Mesenchymal stem cell (in vitro differentiated cells and primary cell): ENCODE measurements at regions not wholly inside any gene's neighbourhood (a gene's known extent, or its start where the extent isn't known, plus 50 kb on each side); places are given as distances from the start of the nearest gene placed in this dataset.

Experiments
- DNase-seq: peaks from one replicate; pipeline ENCODE4 v3.0.0-alpha.2; 2013
- H2AFZ ChIP-seq: one replicate; pipeline ENCODE4 v1.6.1; 2013; ENCODE audit warnings: low read depth, mild to moderate bottlenecking, control low read depth, inconsistent platforms, low read length, moderate library complexity
- H2AK5ac ChIP-seq: 2 replicates; pipeline ENCODE4 v1.6.1; 2013; ENCODE audit warnings: low read length, moderate library complexity, mild to moderate bottlenecking, inconsistent platforms; ENCODE audit not compliant: severe bottlenecking
- H2BK120ac ChIP-seq: one replicate; pipeline ENCODE4 v1.6.1; 2013; ENCODE audit warnings: low read depth, mild to moderate bottlenecking, inconsistent platforms, low read length, moderate library complexity
- H2BK12ac ChIP-seq, 2 experiments: one replicate each; pipeline ENCODE4 v1.6.1; 2013; ENCODE audit warnings: inconsistent platforms in 2 of 2, low read length in 2 of 2, mild to moderate bottlenecking in 2 of 2, moderate library complexity in 2 of 2, control low read depth in 1 of 2
- H2BK15ac ChIP-seq: one replicate; pipeline ENCODE4 v1.6.1; 2013; ENCODE audit warnings: mild to moderate bottlenecking, low read depth, inconsistent platforms; ENCODE audit not compliant: poor library complexity, severe bottlenecking
- H2BK5ac ChIP-seq: 2 replicates; pipeline ENCODE4 v1.6.1; 2013; ENCODE audit warnings: low read depth, mild to moderate bottlenecking, low read length, control low read depth, inconsistent platforms; ENCODE audit not compliant: poor library complexity, severe bottlenecking
- H3K14ac ChIP-seq, 2 experiments: one replicate each; pipeline ENCODE4 v1.6.1; 2013; ENCODE audit warnings: inconsistent platforms in 2 of 2, low read length in 2 of 2, control low read depth in 1 of 2, mild to moderate bottlenecking in 1 of 2, moderate library complexity in 1 of 2
- H3K18ac ChIP-seq, 2 experiments: one replicate each; pipeline ENCODE4 v1.6.1; 2013; ENCODE audit warnings: inconsistent platforms in 2 of 2, low read length in 2 of 2, control low read depth in 1 of 2, low read depth in 1 of 2, mild to moderate bottlenecking in 1 of 2
- H3K23ac ChIP-seq, 2 experiments: one replicate each; pipeline ENCODE4 v1.6.1; 2013; ENCODE audit warnings: inconsistent platforms in 2 of 2, low read length in 2 of 2, mild to moderate bottlenecking in 2 of 2, moderate library complexity in 2 of 2, control low read depth in 1 of 2
- H3K27ac ChIP-seq: 2 replicates; pipeline ENCODE4 v1.5.1; 2013; ENCODE audit warnings: mild to moderate bottlenecking, moderate library complexity, low read length, control low read depth, inconsistent platforms; ENCODE audit not compliant: poor library complexity, severe bottlenecking
- H3K27me3 ChIP-seq, 2 experiments: 2 replicates each; pipeline versions ENCODE4 v1.6.1 to v1.7.0; 2013; ENCODE audit warnings: low read length in 2 of 2, mild to moderate bottlenecking in 2 of 2, moderate library complexity in 2 of 2, control low read depth in 1 of 2, inconsistent platforms in 1 of 2; ENCODE audit not compliant: control insufficient read depth in 1 of 2, insufficient read depth in 1 of 2
- H3K36me3 ChIP-seq, 2 experiments: 2 replicates each; pipeline versions ENCODE4 v1.6.1 to v1.7.0; 2013; ENCODE audit warnings: low read length in 2 of 2, control low read depth in 1 of 2, inconsistent platforms in 1 of 2, low read depth in 1 of 2, mild to moderate bottlenecking in 1 of 2; ENCODE audit not compliant: insufficient read depth in 2 of 2, control insufficient read depth in 1 of 2
- H3K4ac ChIP-seq, 2 experiments: one replicate each; pipeline ENCODE4 v1.6.1; 2013; ENCODE audit warnings: inconsistent platforms in 2 of 2, low read length in 2 of 2, mild to moderate bottlenecking in 2 of 2, moderate library complexity in 2 of 2, control low read depth in 1 of 2, low read depth in 1 of 2
- H3K4me1 ChIP-seq: 2 replicates; pipeline ENCODE4 v1.6.1; 2013; ENCODE audit warnings: low read depth, low read length, control low read depth; ENCODE audit not compliant: control insufficient read depth, insufficient read depth
- H3K4me2 ChIP-seq: 2 replicates; pipeline ENCODE4 v1.6.1; 2013; ENCODE audit warnings: low read length, mild to moderate bottlenecking, inconsistent platforms; ENCODE audit not compliant: poor library complexity, severe bottlenecking
- H3K4me3 ChIP-seq, 2 experiments: 2 replicates each; pipeline versions ENCODE4 v1.5.1 to v1.7.0; 2013; ENCODE audit warnings: low read length in 2 of 2, mild to moderate bottlenecking in 2 of 2, control low read depth in 1 of 2, low read depth in 1 of 2; ENCODE audit not compliant: insufficient read depth in 1 of 2
- H3K79me1 ChIP-seq: replicated peaks from 2 replicates; pipeline ENCODE4 v1.6.1; 2013; ENCODE audit warnings: mild to moderate bottlenecking, control low read depth, low read length, inconsistent platforms; ENCODE audit not compliant: poor library complexity, severe bottlenecking
- H3K9ac ChIP-seq: 2 replicates; pipeline ENCODE4 v1.7.0; 2013; ENCODE audit warnings: mild to moderate bottlenecking, low read length, moderate library complexity
- H3K9me3 ChIP-seq: 2 replicates; pipeline ENCODE4 v1.7.0; 2013; ENCODE audit warnings: mild to moderate bottlenecking, low read length; ENCODE audit not compliant: control insufficient read depth
- H4K8ac ChIP-seq: one replicate; pipeline ENCODE4 v1.6.1; 2013; ENCODE audit warnings: inconsistent platforms, mild to moderate bottlenecking, low read length, moderate library complexity
- H4K91ac ChIP-seq: one replicate; pipeline ENCODE4 v1.6.1; 2013; ENCODE audit warnings: mild to moderate bottlenecking, low read length, inconsistent platforms
- WGBS: methylation state at CpG from one replicate; pipeline ENCODE4 v1.1.7; 2013; ENCODE audit warnings: mixed read lengths; 5-methylcytosine and 5-hydroxymethylcytosine counted together

- Histone ChIP-seq H3K79me1 (no peaks in the 10 kb centered on the region), H3K4me3 (no peak overlapping the region), H3K27ac (no peak overlapping the region), H3K4ac (no peak overlapping the region), H4K8ac (no peak overlapping the region), H3K23ac (no peak overlapping the region), H2BK12ac (no peak overlapping the region), H2AFZ (no peak overlapping the region), H3K9me3 (no peaks in the 10 kb centered on the region), H3K9ac (no peak overlapping the region), H2BK5ac (no peak overlapping the region), H3K36me3 (no peaks in the 10 kb centered on the region), H3K4me1 (no peaks in the 10 kb centered on the region), H2BK15ac (no peak overlapping the region), H3K27me3 (no peaks in the 10 kb centered on the region), H4K91ac (no peak overlapping the region), H3K4me2 (no peak overlapping the region), H3K14ac (no peak overlapping the region), H3K18ac (no peak overlapping the region), H2AK5ac (no peak overlapping the region), H2BK120ac (no peak overlapping the region)
- DNase-seq: no peak
- 90% methylated on average over 3 of the region's 3 CpGs for WGBS
Measured at GRCh38 chr12:127005406-127005805, 1261.6 kb upstream of the TMEM132C start.

DNA sequence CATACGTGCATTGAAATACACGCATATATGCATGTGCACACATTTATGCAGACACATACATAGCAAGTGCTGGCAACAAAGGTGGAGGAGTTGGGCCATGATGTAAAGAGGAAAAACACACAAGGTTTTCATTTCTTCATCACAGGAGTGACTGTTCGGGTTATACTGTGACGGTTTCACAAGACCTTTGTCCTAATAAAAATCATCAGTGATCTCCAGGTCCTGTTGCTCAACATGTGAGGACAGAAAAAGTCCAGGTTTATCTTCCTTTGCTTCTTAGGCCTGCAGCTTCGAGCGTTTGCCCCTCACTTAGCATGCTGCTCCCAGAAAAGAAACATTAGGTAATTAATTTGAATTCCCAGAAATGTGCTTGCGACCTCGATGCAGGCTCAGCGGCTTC is 1260.0 kb upstream of the TMEM132C start:
- Histone ChIP-seq H2AK5ac (no peak overlapping the region), H2AFZ (no peak overlapping the region), H4K8ac (no peak overlapping the region), H3K9me3 (no peaks in the 10 kb centered on the region), H3K23ac (no peak overlapping the region), H3K4me1 (no peaks in the 10 kb centered on the region), H2BK15ac (no peak overlapping the region), H3K4ac (no peak overlapping the region), H2BK12ac (no peak overlapping the region), H3K9ac (no peak overlapping the region), H3K27ac (no peak overlapping the region), H3K4me3 (no peak overlapping the region), H3K18ac (no peak overlapping the region), H3K36me3 (no peaks in the 10 kb centered on the region), H3K79me1 (no peaks in the 10 kb centered on the region), H2BK5ac (no peak overlapping the region), H2BK120ac (no peak overlapping the region), H3K14ac (no peak overlapping the region), H4K91ac (no peak overlapping the region), H3K27me3 (no peaks in the 10 kb centered on the region), H3K4me2 (no peak overlapping the region)
- WGBS: 86% methylated on average over 9 of the region's 9 CpGs
- DNase-seq: no peak

GRCh38 chr12:127008755-127009403 is 1258.1 kb upstream of the TMEM132C start:
- WGBS: 67% methylated on average over 8 of the region's 10 CpGs
- no peak overlapping the region for H2BK120ac ChIP-seq
- no peak for DNase-seq
- no peak overlapping the region for H2AK5ac ChIP-seq
- H4K91ac ChIP-seq: no peak overlapping the region
- H3K4me2 ChIP-seq: no peak overlapping the region
- no peak overlapping the region for H2BK15ac ChIP-seq
- H3K79me1 ChIP-seq: no peaks in the 10 kb centered on the region
- H3K4me1 ChIP-seq: no peaks in the 10 kb centered on the region
- no peaks in the 10 kb centered on the region for H3K27me3 ChIP-seq
- H3K14ac ChIP-seq: no peak overlapping the region
- H3K23ac ChIP-seq: no peak overlapping the region
- H2BK12ac ChIP-seq: no peak overlapping the region
- H4K8ac ChIP-seq: no peak overlapping the region
- H3K4ac ChIP-seq: no peak overlapping the region
- no peak overlapping the region for H2AFZ ChIP-seq
- no peak overlapping the region for H2BK5ac ChIP-seq
- H3K9ac ChIP-seq: no peak overlapping the region
- no peak overlapping the region for H3K18ac ChIP-seq
- H3K36me3 ChIP-seq: no peaks in the 10 kb centered on the region
- H3K4me3 ChIP-seq: no peak overlapping the region
- H3K9me3 ChIP-seq: no peaks in the 10 kb centered on the region
- H3K27ac ChIP-seq: no peak overlapping the region

DNA sequence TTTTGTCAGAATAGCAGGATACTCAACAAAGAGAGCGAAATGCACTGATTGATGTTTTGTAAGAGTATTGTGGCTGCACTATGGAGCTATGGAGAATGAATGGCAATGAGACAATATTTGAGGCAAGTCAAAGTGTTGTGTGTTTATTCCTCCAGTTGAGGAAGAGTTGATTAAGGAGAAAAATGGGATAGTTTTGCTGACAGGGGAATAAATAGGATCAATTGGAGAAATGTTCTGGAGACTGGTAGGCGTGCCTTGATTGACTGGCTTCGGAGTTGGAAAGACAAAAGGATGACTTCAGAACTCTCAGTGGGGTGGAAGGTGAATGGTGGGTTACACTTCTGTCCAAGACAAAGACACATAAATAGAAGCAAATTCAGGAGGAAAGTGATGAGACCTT is 1254.9 kb upstream of the TMEM132C start:
- no peak overlapping the region for H2BK120ac ChIP-seq
- no peak overlapping the region for H3K14ac ChIP-seq
- H2AK5ac ChIP-seq: no peak overlapping the region
- H4K91ac ChIP-seq: no peak overlapping the region
- peaks cover 0 to 3% of the 10 kb centered on the region in 2 experiments for H3K27me3 ChIP-seq
- WGBS: 78% methylated on average over 3 of the region's 3 CpGs
- no peak overlapping the region for H2BK5ac ChIP-seq
- no peak overlapping the region for H3K27ac ChIP-seq
- no peak overlapping the region for H3K9ac ChIP-seq
- H3K36me3 ChIP-seq: no peaks in the 10 kb centered on the region
- H2AFZ ChIP-seq: no peak overlapping the region
- no peak overlapping the region for H4K8ac ChIP-seq
- H3K79me1 ChIP-seq: no peaks in the 10 kb centered on the region
- H3K4me2 ChIP-seq: no peak overlapping the region
- no peak overlapping the region for H3K4ac ChIP-seq
- no peak overlapping the region for H2BK12ac ChIP-seq
- H2BK15ac ChIP-seq: no peak overlapping the region
- no peaks in the 10 kb centered on the region for H3K9me3 ChIP-seq
- no peak overlapping the region for H3K23ac ChIP-seq
- H3K4me3 ChIP-seq: no peak overlapping the region
- no peak overlapping the region for H3K18ac ChIP-seq
- DNase-seq: no peak
- no peaks in the 10 kb centered on the region for H3K4me1 ChIP-seq
